RKO (cell line): ENCODE measurements at regions not wholly inside any gene's neighbourhood (a gene's known extent, or its start where the extent isn't known, plus 50 kb on each side); places are given as distances from the start of the nearest gene placed in this dataset.

Experiments used
- DNase-seq: peaks from one replicate; pipeline ENCODE4 v3.0.0-alpha.2; 2016; ENCODE audit warnings: low spot score

GRCh38 chr4:176507845-176508533 is 188.2 kb downstream of the SPCS3 start:
- no peak for DNase-seq

GRCh38 chr4:176508780-176509331 is 189.1 kb downstream of the SPCS3 start:
- no peak for DNase-seq

GRCh38 chr4:176525576-176525975 is 205.8 kb downstream of the SPCS3 start:
- DNase-seq = no peak

- DNase-seq = no peak
Observed at GRCh38 chr4:176526704-176527103, 206.9 kb downstream of the SPCS3 start.

- DNase-seq = no peak
Observed at GRCh38 chr4:176529574-176529973, 209.8 kb downstream of the SPCS3 start.

- DNase-seq = no peak
Observed at GRCh38 chr4:176533159-176533558, 213.4 kb downstream of the SPCS3 start.

GRCh38 chr4:176534566-176534965 is 214.8 kb downstream of the SPCS3 start:
- DNase-seq = peak; percentile 29

GRCh38 chr4:176538217-176538925 is 218.6 kb downstream of the SPCS3 start:
- DNase-seq = peak; percentile 77

- DNase-seq = no peak
Observed at GRCh38 chr4:176539091-176539784, 219.5 kb downstream of the SPCS3 start.

- DNase-seq = no peak
Observed at GRCh38 chr4:176539785-176540175, 220.0 kb downstream of the SPCS3 start.

GRCh38 chr4:176540814-176541213 is 221.0 kb downstream of the SPCS3 start:
- DNase-seq = no peak

- DNase-seq = peak; percentile 25
Observed at GRCh38 chr4:176545872-176546271, 226.1 kb downstream of the SPCS3 start.

GRCh38 chr4:176546975-176547374 is 227.2 kb downstream of the SPCS3 start:
- DNase-seq = no peak

- DNase-seq = peak; percentile 22
Observed at GRCh38 chr4:176548571-176548970, 228.8 kb downstream of the SPCS3 start.

- peak; percentile 44 for DNase-seq
Observed at GRCh38 chr4:176549161-176549865, 229.5 kb downstream of the SPCS3 start.

GRCh38 chr4:176558661-176559060 is 234.1 kb downstream of the VEGFC start:
- no peak for DNase-seq

- DNase-seq = no peak
Observed at GRCh38 chr4:176561368-176561767, 231.4 kb downstream of the VEGFC start.

GRCh38 chr4:176563591-176563990 is 229.1 kb downstream of the VEGFC start:
- peak; percentile 46 for DNase-seq

- peak; percentile 20 for DNase-seq
Observed at GRCh38 chr4:176565049-176565448, 227.7 kb downstream of the VEGFC start.

- DNase-seq = peak; percentile 4
Observed at GRCh38 chr4:176566769-176567168, 226.0 kb downstream of the VEGFC start.

GRCh38 chr4:176568238-176568637 is 224.5 kb downstream of the VEGFC start:
- no peak for DNase-seq

GRCh38 chr4:176569301-176569700 is 223.4 kb downstream of the VEGFC start:
- DNase-seq = peak; percentile 15
